NT2/D1 (cell line): ENCODE measurements at regions not wholly inside any gene's neighbourhood (a gene's known extent, or its start where the extent isn't known, plus 50 kb on each side); places are given as distances from the start of the nearest gene placed in this dataset.

Experiments used
- SUZ12 ChIP-seq: IDR thresholded peaks from 2 replicates; pipeline ENCODE4 v1.6.1; 2011; ENCODE audit not compliant: insufficient read length, insufficient read depth; ENCODE audit errors: extremely low read depth
- ZNF274 ChIP-seq: IDR thresholded peaks from 2 replicates; pipeline ENCODE4 v1.6.1; 2011; ENCODE audit warnings: mild to moderate bottlenecking, low read depth, low read length

DNA sequence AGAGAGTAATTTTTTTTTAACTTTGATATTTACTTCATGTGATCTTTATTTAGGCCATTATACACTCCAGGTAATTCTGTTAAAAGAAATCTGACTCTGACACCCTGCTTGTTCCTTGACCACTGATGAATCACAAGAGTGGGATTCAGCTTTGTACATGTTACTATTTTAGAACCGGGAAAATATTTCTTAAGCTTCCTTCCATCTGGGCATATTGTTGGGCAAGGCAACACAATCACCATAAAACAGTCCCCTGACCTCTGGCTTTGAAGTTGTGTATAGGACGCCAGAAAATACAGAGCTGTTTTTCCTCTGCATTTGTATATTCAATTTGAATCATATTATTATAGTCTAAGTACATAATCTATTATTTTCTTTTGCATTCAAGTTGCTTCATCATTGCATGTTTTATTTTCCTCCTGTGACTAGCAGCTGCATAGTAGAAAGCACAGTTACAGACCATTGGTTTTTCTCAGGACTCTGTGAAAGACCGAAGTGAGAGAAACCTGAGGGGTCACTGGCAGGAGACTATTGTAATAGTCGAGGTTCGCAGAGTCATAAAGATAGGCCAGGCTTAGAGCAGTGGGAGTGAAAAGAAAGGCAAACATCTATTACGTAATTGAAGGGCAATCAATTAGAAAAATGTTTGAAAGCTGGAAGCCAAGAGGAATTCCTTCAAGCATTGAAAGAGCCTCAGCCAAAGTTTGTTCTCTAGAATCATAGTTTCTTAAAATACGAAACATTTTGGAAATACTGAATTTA, 51.8 kb upstream of the SLC36A4 start:
- no peak for TF ChIP-seq SUZ12
- no peak for TF ChIP-seq ZNF274
